ENCODE measurements at regions not wholly inside any gene's neighbourhood (a gene's known extent, or its start where the extent isn't known, plus 50 kb on each side); places are given as distances from the start of the nearest gene placed in this dataset.

- Histone ChIP-seq H3K4me1 (peaks cover 0 to 33% (median 8%) of the 10 kb centered on the region in 4 donors), H3K27ac (no peak overlapping the region), H3K9me3 (no peaks in the 10 kb centered on the region), H3K27me3 (no peaks in the 10 kb centered on the region), H3K4me3 (no peak overlapping the region), H3K36me3 (no peaks in the 10 kb centered on the region)
- TF ChIP-seq POLR2A (IDR thresholded peaks at IDR 0.05) (no peak), CTCF (IDR thresholded peaks at IDR 0.05) (no peak), EP300 (IDR thresholded peaks at IDR 0.05) (no peak)
- no peak for DNase-seq (ENCODE audit: low spot score in 2 of 2)
- WGBS, 2 donors, result 74 to 78% methylated on average over 5 of the region's 5 CpGs
Measured at GRCh38 chr15:93985176-93985575, 246.2 kb upstream of the MCTP2 start.

- Histone ChIP-seq H3K36me3 (no peaks in the 10 kb centered on the region), H3K4me3 (no peak overlapping the region), H3K27ac (peak overlapping the region in 1 of 4 donors; percentile 77), H3K27me3 (no peaks in the 10 kb centered on the region), H3K9me3 (no peaks in the 10 kb centered on the region), H3K4me1 (peaks cover 0 to 39% (median 8%) of the 10 kb centered on the region in 4 donors)
- DNase-seq (ENCODE audit: low spot score in 2 of 2), result no peak
- 34 to 40% methylated on average over 3 of the region's 3 CpGs for WGBS, 2 donors
- no peak for TF ChIP-seq EP300 (IDR thresholded peaks at IDR 0.05)
- no peak for TF ChIP-seq POLR2A (IDR thresholded peaks at IDR 0.05)
- no peak for TF ChIP-seq CTCF (IDR thresholded peaks at IDR 0.05)
Measured at GRCh38 chr15:93983526-93983925, 247.8 kb upstream of the MCTP2 start.

GRCh38 chr15:93982226-93982727 lies 249.1 kb upstream of the MCTP2 start:
- H3K4me1 ChIP-seq, result peaks cover 0 to 39% (median 8%) of the 10 kb centered on the region in 4 donors
- peak; percentile 31 to 66 for DNase-seq (ENCODE audit: low spot score in 2 of 2)
- peak overlapping the region; percentile 24 to 77 (median 50) for H3K27ac ChIP-seq
- H3K9me3 ChIP-seq, result no peaks in the 10 kb centered on the region
- WGBS, 2 donors, result 31 to 44% methylated on average over 6 of the region's 6 CpGs
- H3K27me3 ChIP-seq, result no peaks in the 10 kb centered on the region
- TF ChIP-seq EP300 (IDR thresholded peaks at IDR 0.05), result peak; percentile 62 to 91
- no peak for TF ChIP-seq CTCF (IDR thresholded peaks at IDR 0.05)
- TF ChIP-seq POLR2A (IDR thresholded peaks at IDR 0.05), result no peak
- H3K36me3 ChIP-seq, result no peaks in the 10 kb centered on the region
- H3K4me3 ChIP-seq, result no peak overlapping the region

- no peak for DNase-seq (ENCODE audit: low spot score in 2 of 2)
- Histone ChIP-seq H3K36me3 (no peaks in the 10 kb centered on the region), H3K27me3 (no peaks in the 10 kb centered on the region), H3K4me1 (peaks cover 0 to 39% (median 8%) of the 10 kb centered on the region in 4 donors), H3K9me3 (no peaks in the 10 kb centered on the region), H3K4me3 (no peak overlapping the region), H3K27ac (peak overlapping the region in 3 of 4 donors; percentile 4 to 74 (median 55))
- WGBS, 2 donors, result 82 to 100% methylated on average over 1 of the region's 1 CpG
- TF ChIP-seq EP300 (IDR thresholded peaks at IDR 0.05), result no peak
- TF ChIP-seq CTCF (IDR thresholded peaks at IDR 0.05), result no peak
- no peak for TF ChIP-seq POLR2A (IDR thresholded peaks at IDR 0.05)
Measured at GRCh38 chr15:93981706-93982105, 249.7 kb upstream of the MCTP2 start.

GRCh38 chr15:93980261-93980911 lies 251.0 kb upstream of the MCTP2 start:
- H3K9me3 ChIP-seq, result no peaks in the 10 kb centered on the region
- no peaks in the 10 kb centered on the region for H3K27me3 ChIP-seq
- 20 to 23% methylated on average over 2 of the region's 2 CpGs for WGBS, 2 donors
- H3K4me1 ChIP-seq, result peaks cover 0 to 39% (median 8%) of the 10 kb centered on the region in 4 donors
- no peak overlapping the region for H3K4me3 ChIP-seq
- peak overlapping the region in 1 of 4 donors; percentile 74 for H3K27ac ChIP-seq
- peak in 1 of 2 donors; percentile 34 for DNase-seq (ENCODE audit: low spot score in 2 of 2)
- H3K36me3 ChIP-seq, result no peaks in the 10 kb centered on the region
- TF ChIP-seq EP300 (IDR thresholded peaks at IDR 0.05), result peak in 1 of 2 donors; percentile 19
- TF ChIP-seq CTCF (IDR thresholded peaks at IDR 0.05), result no peak
- no peak for TF ChIP-seq POLR2A (IDR thresholded peaks at IDR 0.05)

All from tibial nerve (tissue), 4 donors.